K562 (cell line): ENCODE measurements at regions not wholly inside any gene's neighbourhood (a gene's known extent, or its start where the extent isn't known, plus 50 kb on each side); places are given as distances from the start of the nearest gene placed in this dataset.

Experiments used
- ATAC-seq: fragments of 200-7000 bp; cut with Tn5 transposase; 3 replicates; pipeline ENCODE4 v1.9.1; 2020; ENCODE audit warnings: moderate library complexity
- BruUV-seq: library from RNA; stranded (reverse); fragments of 400-500 nt; replicated peaks from 2 replicates; lab custom pipeline; 2021; lab: Mats Ljungman, UMichigan
- CTCF ChIA-PET: fragments of 300-600 bp; formaldehyde crosslinking; extraction: SDS; loops from one replicate; lab custom pipeline; 2021; ENCODE audit warnings: low intra/inter-chr PET ratio; lab: Yijun Ruan, JAX
- POLR2A ChIA-PET: fragments of 300-600, 350-650 bp; sonication (Branson Sonifier 250); formaldehyde crosslinking; extraction: SDS; loops from one replicate; lab custom pipeline; 2021; ENCODE audit warnings: antibody characterized with exemption, inconsistent platforms; lab: Yijun Ruan, JAX
- DNase-seq, 4 experiments: peaks; one replicate each; pipeline versions ENCODE4 v3.0.0 to v3.0.0-alpha.2; 2011 to 2018; ENCODE audit warnings: low spot score in 3 of 4, mixed read lengths in 3 of 4; ENCODE audit errors: extremely low read depth in 1 of 4
- FAIRE-seq: peaks from 2 replicates; lab custom pipeline; 2011; peaks lifted over from hg19 to GRCh38; lab: Jason Lieb, UNC
- H2AFZ ChIP-seq: 2 replicates; pipeline ENCODE4 v1.6.0; 2011; ENCODE audit warnings: low read depth, low read length, control low read depth, inconsistent platforms
- H3K27ac ChIP-seq: fragments of 200-600 bp; 3 replicates; pipeline ENCODE4 v1.8.0; 2011; ENCODE audit warnings: low read depth, mild to moderate bottlenecking, control low read depth, inconsistent platforms, low read length, moderate library complexity, mixed read lengths; ENCODE audit errors: extremely low read depth
- H3K27me3 ChIP-seq, 2 experiments: fragments of 300-600 bp in 1 of 2; 2 replicates in 1 of 2; 3 replicates in 1 of 2; pipeline versions ENCODE4 v1.6.0 to v1.8.0; 2011; ENCODE audit warnings: inconsistent platforms in 2 of 2, low read length in 2 of 2, mild to moderate bottlenecking in 1 of 2, mixed read lengths in 1 of 2, moderate library complexity in 1 of 2; ENCODE audit not compliant: control insufficient read depth in 2 of 2, insufficient read depth in 2 of 2
- H3K36me3 ChIP-seq: fragments of 300-600 bp; 3 replicates; pipeline ENCODE4 v1.8.0; 2011; ENCODE audit warnings: mild to moderate bottlenecking, low read length, inconsistent platforms; ENCODE audit not compliant: control insufficient read depth, insufficient read depth
- H3K4me1 ChIP-seq, 2 experiments: fragments of 200-600 bp in 1 of 2; replicated peaks in 1 of 2; 2 replicates in 1 of 2; 3 replicates in 1 of 2; pipeline versions ENCODE4 v1.5.1 to v1.8.0; 2011; ENCODE audit warnings: inconsistent platforms in 2 of 2, low read length in 2 of 2, mild to moderate bottlenecking in 1 of 2, mixed read lengths in 1 of 2, moderate library complexity in 1 of 2; ENCODE audit not compliant: control insufficient read depth in 2 of 2, insufficient read depth in 2 of 2
- H3K4me2 ChIP-seq: 2 replicates; pipeline ENCODE4 v1.6.1; 2011; ENCODE audit warnings: low read length, control low read depth, inconsistent platforms, mixed read lengths; ENCODE audit not compliant: insufficient read depth
- H3K4me3 ChIP-seq: fragments of 200-600 bp; sonication (generic), shearing (Covaris generic); 2 replicates; pipeline ENCODE4 v1.5.1; 2016; ENCODE audit warnings: control low read depth, inconsistent platforms
- H3K79me2 ChIP-seq: fragments of 200-600 bp; 3 replicates; pipeline ENCODE4 v1.8.0; 2011; ENCODE audit warnings: low read length, inconsistent platforms; ENCODE audit not compliant: control insufficient read depth, insufficient read depth
- H3K9ac ChIP-seq, 2 experiments: 2 replicates each; pipeline versions ENCODE4 v1.6.0 to v1.6.1; 2011; ENCODE audit warnings: low read depth in 2 of 2, low read length in 2 of 2, control low read depth in 1 of 2, inconsistent platforms in 1 of 2, mild to moderate bottlenecking in 1 of 2, mixed read lengths in 1 of 2; ENCODE audit not compliant: insufficient read depth in 1 of 2
- H3K9me1 ChIP-seq: one replicate; pipeline ENCODE4 v1.6.0; 2011; ENCODE audit warnings: inconsistent platforms, mild to moderate bottlenecking, low read length, moderate library complexity; ENCODE audit not compliant: control insufficient read depth, insufficient read depth
- H3K9me3 ChIP-seq: replicated peaks from 2 replicates; pipeline ENCODE4 v1.5.1; 2011; ENCODE audit warnings: low read depth, low read length, inconsistent platforms; ENCODE audit not compliant: control insufficient read depth, insufficient read depth
- H4K20me1 ChIP-seq: replicated peaks from 2 replicates; pipeline ENCODE4 v1.6.1; 2011; ENCODE audit warnings: low read length, inconsistent platforms, mixed read lengths; ENCODE audit not compliant: control insufficient read depth, insufficient read depth
- ESRRB ChIP-seq: fragments of 250-450 bp; sonication (Bioruptor Pico); IDR thresholded peaks from 2 replicates; pipeline ENCODE4 v1.5.0; 2020; ENCODE audit warnings: mild to moderate bottlenecking, moderate library complexity, borderline replicate concordance
- HMG20B ChIP-seq: fragments of 250-450 bp; sonication (Bioruptor Pico); IDR thresholded peaks from 2 replicates; pipeline ENCODE4 v1.5.0; 2021; ENCODE audit warnings: mild to moderate bottlenecking
- HMGN3 ChIP-seq: IDR thresholded peaks from 2 replicates; pipeline ENCODE4 v1.6.1; 2011; ENCODE audit warnings: borderline replicate concordance, low read depth, mild to moderate bottlenecking, mixed read lengths, low read length; ENCODE audit not compliant: insufficient read length; ENCODE audit errors: extremely low read depth
- HNRNPLL ChIP-seq: fragments of 200-400 bp; formaldehyde crosslinking; IDR thresholded peaks from 2 replicates; pipeline ENCODE4 v1.6.1; 2017; ENCODE audit warnings: low read length, low read depth, mild to moderate bottlenecking; ENCODE audit not compliant: poor library complexity, severe bottlenecking
- HNRNPUL1 ChIP-seq: fragments of 200-400 bp; formaldehyde crosslinking; IDR thresholded peaks from 2 replicates; pipeline ENCODE4 v1.6.1; 2017; ENCODE audit warnings: low read length
- NCOR1 ChIP-seq: fragments of 450-650 bp; IDR thresholded peaks from 2 replicates; pipeline ENCODE4 v1.6.1; 2016; ENCODE audit warnings: mild to moderate bottlenecking, moderate library complexity
- NFRKB ChIP-seq: fragments of 450-650 bp; IDR thresholded peaks from 2 replicates; pipeline ENCODE4 v1.6.1; 2016; ENCODE audit warnings: low read depth
- POLR2B ChIP-seq: fragments of 450-650 bp; IDR thresholded peaks from 2 replicates; pipeline ENCODE4 v1.6.1; 2018; ENCODE audit warnings: low read depth; ENCODE audit not compliant: partially characterized antibody
- POLR2G ChIP-seq: fragments of 200-400 bp; formaldehyde crosslinking; IDR thresholded peaks from 2 replicates; pipeline ENCODE4 v1.6.1; 2017; ENCODE audit warnings: low read depth, mild to moderate bottlenecking, antibody characterized with exemption, low read length, moderate library complexity
- RERE ChIP-seq: sonication (generic); formaldehyde crosslinking; IDR thresholded peaks from 2 replicates; pipeline ENCODE4 v1.8.0; 2023; ENCODE audit warnings: missing genetic modification reagents, mild to moderate bottlenecking, borderline replicate concordance
- SRSF3 ChIP-seq: fragments of 200-400 bp; formaldehyde crosslinking; IDR thresholded peaks from 2 replicates; pipeline ENCODE4 v1.6.1; 2016; ENCODE audit warnings: mild to moderate bottlenecking, low read length, moderate library complexity; ENCODE audit not compliant: insufficient read depth
- TRIM25 ChIP-seq: fragments of 450-650 bp; IDR thresholded peaks from 2 replicates; pipeline ENCODE4 v1.7.0; 2016; ENCODE audit warnings: borderline replicate concordance
- ZNF57 ChIP-seq: fragments of 450-650 bp; formaldehyde crosslinking; IDR thresholded peaks from 2 replicates; pipeline ENCODE4 v1.4.0; 2020; ENCODE audit warnings: mild to moderate bottlenecking, moderate library complexity
- WGBS: fragments of 100-300 bp; shearing (Covaris generic); methylation state at CpG from one replicate; pipeline ENCODE4 v1.1.6; 2016; ENCODE audit warnings: low coverage, mixed read lengths; ENCODE audit not compliant: insufficient coverage; ENCODE audit errors: missing lambda C conversion rate; 5-methylcytosine and 5-hydroxymethylcytosine counted together
- in situ Hi-C: fragments of 300-500 bp; cut with MboI; formaldehyde crosslinking; loops from 4 replicates; pipeline ENCODE4 v1.15.0; 2018; ENCODE audit warnings: inconsistent platforms, mixed read lengths
- intact Hi-C: fragments of 100-400 bp; cut with micrococcal nuclease; formaldehyde crosslinking; loops from 2 replicates; pipeline ENCODE4 v1.14.2; 2022
- TF ChIP-seq, protein P1 (sequence below): fragments of 450-650 bp; IDR thresholded peaks from 2 replicates; pipeline ENCODE4 v1.6.1; 2016; ENCODE audit warnings: missing biosample characterization, missing genetic modification characterization

DNA sequence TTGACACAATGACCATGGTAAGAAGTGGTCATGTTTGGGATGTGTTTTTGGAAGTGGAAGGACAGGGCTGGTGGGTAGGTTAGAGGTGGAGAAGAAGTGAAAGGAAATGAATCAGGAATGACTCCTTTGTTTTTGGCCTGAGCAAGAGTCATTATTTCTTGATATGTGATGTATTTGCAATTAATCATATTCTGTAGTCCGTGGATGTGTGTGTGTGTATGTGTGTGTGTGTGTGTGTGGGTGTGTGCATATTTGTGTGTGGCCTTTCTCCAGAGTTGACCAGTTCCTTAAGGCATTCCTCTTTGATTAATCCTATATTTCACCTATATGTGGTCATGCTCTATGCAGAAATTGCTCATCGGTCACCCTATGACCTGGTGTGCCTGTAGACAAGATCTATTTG lies 130.7 kb downstream of the UTRN start:
- H3K36me3 ChIP-seq = no peaks in the 10 kb centered on the region
- no peak overlapping the region for H3K4me2 ChIP-seq
- ATAC-seq (no peak), DNase-seq (no peak)
- H3K9me3 ChIP-seq = no peaks in the 10 kb centered on the region
- H3K9ac ChIP-seq = no peak overlapping the region
- in situ Hi-C loops (no loop called here), intact Hi-C loops (no loop called here)
- H3K4me3 ChIP-seq = no peak overlapping the region
- H3K4me1 ChIP-seq = no peaks in the 10 kb centered on the region; a peak in 1 of 5 replicates
- no peaks in the 10 kb centered on the region for H4K20me1 ChIP-seq
- H3K9me1 ChIP-seq = no peaks in the 10 kb centered on the region
- no peak overlapping the region for H3K27ac ChIP-seq
- ChIA-PET CTCF (no interaction called here), POLR2A (no interaction called here)
- H2AFZ ChIP-seq = no peak overlapping the region
- WGBS = 0% methylated on average over 2 of the region's 2 CpGs
- TF ChIP-seq NCOR1 (no peak), TRIM25 (no peak), NFRKB (no peak), HNRNPUL1 (no peak), POLR2B (no peak), ZNF57 (CRISPR knock-in tag) (no peak), RERE (CRISPR knock-in tag) (no peak), HNRNPLL (no peak), HMG20B (CRISPR knock-in tag) (no peak), SRSF3 (no peak), ESRRB (CRISPR knock-in tag) (no peak), HMGN3 (no peak), POLR2G (no peak)
- TF ChIP-seq, protein P1, sequence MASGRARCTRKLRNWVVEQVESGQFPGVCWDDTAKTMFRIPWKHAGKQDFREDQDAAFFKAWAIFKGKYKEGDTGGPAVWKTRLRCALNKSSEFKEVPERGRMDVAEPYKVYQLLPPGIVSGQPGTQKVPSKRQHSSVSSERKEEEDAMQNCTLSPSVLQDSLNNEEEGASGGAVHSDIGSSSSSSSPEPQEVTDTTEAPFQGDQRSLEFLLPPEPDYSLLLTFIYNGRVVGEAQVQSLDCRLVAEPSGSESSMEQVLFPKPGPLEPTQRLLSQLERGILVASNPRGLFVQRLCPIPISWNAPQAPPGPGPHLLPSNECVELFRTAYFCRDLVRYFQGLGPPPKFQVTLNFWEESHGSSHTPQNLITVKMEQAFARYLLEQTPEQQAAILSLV = no peak
- TF ChIP-seq, all 486 proteins: peak for 0
- FAIRE-seq = no peak
- BruUV-seq = no TSS peak
- Histone ChIP-seq H3K79me2 (no peaks in the 10 kb centered on the region), H3K27me3 (no peaks in the 10 kb centered on the region)
